GM12864 (cell line): ENCODE measurements at regions not wholly inside any gene's neighbourhood (a gene's known extent, or its start where the extent isn't known, plus 50 kb on each side); places are given as distances from the start of the nearest gene placed in this dataset.
"Not testable (repeated sequence)": the region's sequence is repeated elsewhere in the genome, so short reads cannot be mapped to it uniquely, and the experiment has no call there.

Experiments used
- DNase-seq: peaks from one replicate; pipeline ENCODE4 v3.0.0-alpha.2; 2011; ENCODE audit warnings: low read depth
- H3K4me3 ChIP-seq: 2 replicates; pipeline ENCODE4 v1.5.1; 2011; ENCODE audit warnings: mild to moderate bottlenecking, low read depth, low read length, control low read depth
- TF ChIP-seq, protein P1 (sequence below): IDR thresholded peaks from 2 replicates; pipeline ENCODE4 v1.5.1; 2011; ENCODE audit warnings: low read depth, mild to moderate bottlenecking, moderate library complexity, low read length, control low read depth, inconsistent platforms; ENCODE audit errors: missing control alignments

DNA sequence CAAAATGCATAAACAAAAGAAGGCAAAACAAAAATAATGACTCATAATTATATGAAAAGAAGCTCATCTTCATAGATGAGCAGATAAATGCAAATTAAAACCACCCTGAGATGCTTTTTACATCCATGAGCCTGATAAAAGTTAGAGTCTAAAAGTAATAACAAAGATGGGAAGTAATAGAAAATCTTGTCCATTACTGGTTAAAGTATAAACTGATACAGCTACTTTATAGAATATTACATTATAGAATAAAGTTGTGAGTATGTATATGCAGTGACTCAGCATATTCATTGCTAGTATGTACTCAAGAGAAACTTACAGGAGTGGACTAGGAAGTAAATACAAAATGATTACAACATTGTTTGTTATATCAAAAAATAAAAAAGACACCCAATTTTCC lies 333.0 kb downstream of the OR4F29 start:
- not testable (repeated sequence) for H3K4me3 ChIP-seq, DNase-seq

DNA sequence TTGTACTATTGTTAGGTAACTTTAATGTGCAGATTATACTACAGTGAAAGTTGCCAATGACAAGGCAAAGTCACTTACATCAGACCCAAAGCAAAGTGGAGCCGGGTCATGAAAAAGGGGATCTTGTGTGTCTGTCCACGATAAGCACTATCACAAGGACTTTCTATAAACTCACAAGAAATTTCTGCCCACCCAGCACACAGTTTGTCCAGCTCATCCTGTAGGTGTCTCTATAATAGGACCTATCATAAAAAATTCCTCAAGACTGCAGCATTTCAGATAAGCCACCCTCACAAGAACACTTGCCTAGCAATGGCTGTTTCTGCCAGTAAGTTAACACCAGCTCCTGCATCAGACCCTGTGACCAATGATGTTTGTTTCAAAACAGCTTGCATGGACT lies 335.9 kb downstream of the OR4F29 start:
- not testable (repeated sequence) for DNase-seq

DNA sequence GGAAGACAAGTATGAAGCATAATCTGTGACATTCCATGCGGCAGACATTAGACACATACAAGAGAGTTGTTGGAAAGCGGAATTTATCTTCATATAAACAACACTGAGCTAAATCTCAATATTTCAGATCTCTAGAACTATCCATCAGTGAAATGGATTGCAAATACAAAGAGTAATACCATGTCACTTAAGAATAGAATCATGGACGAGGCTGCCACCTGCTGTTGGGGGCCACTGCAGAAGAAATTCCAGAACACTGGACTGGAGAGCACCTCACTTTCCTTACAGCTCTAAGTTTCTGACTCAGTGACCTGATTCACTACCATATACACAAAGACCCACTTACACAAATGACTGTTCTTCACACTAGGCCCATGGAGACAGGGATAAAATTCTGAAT lies 346.7 kb downstream of the OR4F29 start:
- not testable (repeated sequence) for H3K4me3 ChIP-seq, DNase-seq

More for the DNA sequence above, 335.9 kb downstream of the OR4F29 start:
- not testable (repeated sequence) for H3K4me3 ChIP-seq

DNA sequence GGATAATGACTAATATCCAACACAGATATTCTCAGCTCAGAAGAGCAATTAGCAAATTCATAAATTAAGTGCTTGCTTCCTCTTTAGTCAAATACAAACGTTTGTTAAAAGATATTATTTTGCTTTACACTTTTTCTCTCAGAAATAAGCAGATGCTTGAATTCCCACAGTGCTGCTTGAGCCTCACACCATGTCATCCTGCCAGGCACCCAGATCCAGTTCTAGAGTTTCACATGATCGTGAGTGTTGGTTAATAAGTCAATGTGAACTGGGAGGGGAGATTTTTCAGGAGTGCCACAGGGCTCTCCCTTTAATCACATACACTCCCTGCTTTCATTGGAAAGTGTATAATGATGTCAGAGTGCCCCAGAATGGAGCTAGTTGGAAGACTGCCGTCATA lies 352.0 kb downstream of the OR4F29 start:
- not testable (repeated sequence) for DNase-seq, H3K4me3 ChIP-seq

DNA sequence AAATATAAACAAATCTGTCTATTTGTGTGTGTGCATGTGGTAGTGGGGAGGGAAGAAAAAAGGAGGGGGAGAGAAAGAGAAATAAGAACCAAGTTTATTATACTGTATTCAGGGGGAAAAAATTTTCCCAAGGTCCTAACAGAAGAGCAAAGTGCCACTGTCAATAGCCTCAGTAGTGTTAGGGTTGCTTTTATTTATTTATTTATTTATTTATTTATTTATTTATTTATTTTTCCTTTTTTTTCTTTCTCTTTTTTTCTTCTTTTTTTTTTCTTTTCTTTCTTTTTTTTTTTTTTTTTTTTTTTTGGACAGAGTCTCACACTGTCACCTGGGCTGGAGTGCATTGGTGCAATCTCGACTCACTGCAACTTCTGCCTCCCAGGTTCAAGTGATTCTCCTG lies 352.7 kb downstream of the OR4F29 start:
- not testable (repeated sequence) for DNase-seq, H3K4me3 ChIP-seq

DNA sequence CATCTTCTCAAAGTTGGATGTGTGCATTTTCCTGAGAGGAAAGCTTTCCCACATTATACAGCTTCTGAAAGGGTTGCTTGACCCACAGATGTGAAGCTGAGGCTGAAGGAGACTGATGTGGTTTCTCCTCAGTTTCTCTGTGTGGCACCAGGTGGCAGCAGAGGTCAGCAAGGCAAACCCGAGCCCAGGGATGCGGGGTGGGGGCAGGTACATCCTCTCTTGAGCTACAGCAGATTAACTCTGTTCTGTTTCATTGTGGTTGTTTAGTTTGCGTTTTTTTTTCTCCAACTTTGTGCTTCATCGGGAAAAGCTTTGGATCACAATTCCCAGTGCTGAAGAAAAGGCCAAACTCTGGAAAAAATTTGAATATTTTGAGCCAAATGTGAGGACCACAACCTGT lies 360.2 kb downstream of the OR4F29 start:
- TF ChIP-seq, protein P1, sequence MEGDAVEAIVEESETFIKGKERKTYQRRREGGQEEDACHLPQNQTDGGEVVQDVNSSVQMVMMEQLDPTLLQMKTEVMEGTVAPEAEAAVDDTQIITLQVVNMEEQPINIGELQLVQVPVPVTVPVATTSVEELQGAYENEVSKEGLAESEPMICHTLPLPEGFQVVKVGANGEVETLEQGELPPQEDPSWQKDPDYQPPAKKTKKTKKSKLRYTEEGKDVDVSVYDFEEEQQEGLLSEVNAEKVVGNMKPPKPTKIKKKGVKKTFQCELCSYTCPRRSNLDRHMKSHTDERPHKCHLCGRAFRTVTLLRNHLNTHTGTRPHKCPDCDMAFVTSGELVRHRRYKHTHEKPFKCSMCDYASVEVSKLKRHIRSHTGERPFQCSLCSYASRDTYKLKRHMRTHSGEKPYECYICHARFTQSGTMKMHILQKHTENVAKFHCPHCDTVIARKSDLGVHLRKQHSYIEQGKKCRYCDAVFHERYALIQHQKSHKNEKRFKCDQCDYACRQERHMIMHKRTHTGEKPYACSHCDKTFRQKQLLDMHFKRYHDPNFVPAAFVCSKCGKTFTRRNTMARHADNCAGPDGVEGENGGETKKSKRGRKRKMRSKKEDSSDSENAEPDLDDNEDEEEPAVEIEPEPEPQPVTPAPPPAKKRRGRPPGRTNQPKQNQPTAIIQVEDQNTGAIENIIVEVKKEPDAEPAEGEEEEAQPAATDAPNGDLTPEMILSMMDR: peak; percentile 7
- not testable (repeated sequence) for DNase-seq

DNA sequence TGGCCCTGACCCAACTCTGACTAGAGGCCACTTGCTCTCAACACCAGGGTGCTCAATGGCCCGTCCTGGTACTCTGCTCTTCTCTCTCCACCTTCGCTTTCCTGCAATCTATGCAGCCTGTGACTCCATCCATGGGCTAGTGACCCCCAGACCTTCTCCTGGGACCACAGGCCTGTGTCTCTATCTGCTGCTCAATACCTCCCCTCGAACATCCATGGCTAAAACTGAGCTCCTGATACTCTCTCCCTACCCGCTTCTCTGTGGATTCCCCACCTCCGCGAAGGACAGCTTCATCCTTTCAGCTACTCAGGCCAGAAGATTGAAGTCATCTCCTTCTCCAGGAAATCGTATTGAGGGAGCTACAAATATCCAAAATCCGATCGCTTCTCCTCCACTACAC lies 363.4 kb downstream of the OR4F29 start:
- DNase-seq: not testable (repeated sequence)

More for the DNA sequence above, 360.2 kb downstream of the OR4F29 start:
- not testable (repeated sequence) for H3K4me3 ChIP-seq

DNA sequence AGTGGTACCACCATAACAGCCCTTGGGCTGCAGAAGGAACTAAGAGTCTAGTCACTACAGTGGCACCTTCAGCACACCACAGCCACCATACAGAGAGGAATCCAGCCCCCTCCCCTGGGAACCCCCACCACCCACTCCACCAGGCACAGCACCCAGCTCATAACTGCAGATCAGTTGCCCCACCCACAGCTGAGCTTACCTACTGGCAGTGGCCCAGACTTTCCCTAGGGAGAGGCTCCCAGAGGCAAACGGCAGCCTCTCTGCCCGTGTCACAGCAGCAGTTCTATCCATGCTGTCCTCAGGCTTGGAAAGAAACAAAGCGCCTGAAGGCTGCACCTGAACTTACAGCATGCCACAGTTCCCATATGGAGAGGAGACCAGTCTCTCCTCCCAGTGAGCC lies 372.3 kb downstream of the OR4F29 start:
- H3K4me3 ChIP-seq, DNase-seq: not testable (repeated sequence)

More for the DNA sequence above, 363.4 kb downstream of the OR4F29 start:
- not testable (repeated sequence) for H3K4me3 ChIP-seq

DNA sequence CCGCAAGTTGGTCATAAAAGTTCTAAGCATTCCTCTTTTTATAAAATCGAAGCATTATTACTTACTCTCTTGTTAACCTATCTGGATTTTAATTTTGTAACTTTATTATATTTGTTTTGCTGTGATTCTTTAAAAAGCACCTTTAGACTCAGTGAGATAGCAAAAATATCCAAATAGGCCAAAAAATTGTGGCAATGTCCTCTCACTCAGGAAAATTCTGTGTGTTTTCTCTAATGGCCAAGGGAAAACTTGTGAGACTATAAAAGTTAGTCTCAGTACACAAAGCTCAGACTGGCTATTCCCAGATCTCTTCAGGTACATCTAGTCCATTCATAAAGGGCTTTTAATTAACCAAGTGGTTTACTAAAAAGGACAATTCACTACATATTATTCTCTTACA lies 386.4 kb downstream of the OR4F29 start, which contains the start of gene OR4F5:
OR4F5 (plus strand) TSS at position 301 of the 400 bp plus-strand sequence.
- not testable (repeated sequence) for H3K4me3 ChIP-seq, DNase-seq

DNA sequence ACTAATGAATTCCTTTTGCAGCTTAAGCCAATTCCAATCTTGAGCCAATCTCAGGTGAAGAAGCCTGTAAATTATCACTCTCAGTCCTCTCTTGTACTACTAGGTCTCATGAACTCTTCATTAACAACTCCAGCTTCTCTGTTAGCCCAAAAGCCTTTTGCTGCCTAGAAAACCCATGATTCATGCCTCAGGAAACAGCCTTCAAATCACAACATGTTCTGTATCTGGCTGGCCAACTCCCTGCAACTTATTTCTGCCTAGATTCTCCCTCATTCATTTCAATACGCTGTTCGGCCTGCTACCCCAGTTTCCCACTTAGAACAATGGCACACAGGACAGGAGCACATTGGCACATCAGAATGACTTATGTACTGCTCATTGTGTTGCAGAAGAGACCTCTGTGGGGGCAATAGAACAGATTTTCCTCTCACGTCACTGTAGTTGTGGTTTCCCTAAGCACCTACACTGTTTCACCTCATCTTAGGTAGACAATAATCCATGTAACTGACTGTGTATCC lies 395.4 kb downstream of the OR4F29 start:
- DNase-seq, H3K4me3 ChIP-seq: not testable (repeated sequence)

DNA sequence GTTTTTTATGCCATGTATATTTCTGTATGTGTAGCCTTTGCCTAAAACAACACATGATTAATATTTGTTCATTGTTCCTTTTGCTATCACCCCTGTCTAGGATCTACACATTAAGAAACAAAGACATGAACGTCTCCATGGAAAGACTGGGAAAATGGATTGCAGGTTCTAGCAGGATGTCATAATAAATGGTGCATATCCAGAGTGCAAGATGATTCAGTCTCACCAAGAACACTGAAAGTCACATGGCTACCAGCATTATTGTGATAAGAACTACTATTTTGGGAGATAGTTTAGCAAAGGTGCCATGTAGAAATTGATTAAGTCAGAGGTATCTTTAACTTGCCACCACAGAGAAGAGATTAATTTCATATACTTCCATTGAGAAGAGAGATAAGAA lies 398.3 kb downstream of the OR4F29 start:
- not testable (repeated sequence) for H3K4me3 ChIP-seq, DNase-seq

DNA sequence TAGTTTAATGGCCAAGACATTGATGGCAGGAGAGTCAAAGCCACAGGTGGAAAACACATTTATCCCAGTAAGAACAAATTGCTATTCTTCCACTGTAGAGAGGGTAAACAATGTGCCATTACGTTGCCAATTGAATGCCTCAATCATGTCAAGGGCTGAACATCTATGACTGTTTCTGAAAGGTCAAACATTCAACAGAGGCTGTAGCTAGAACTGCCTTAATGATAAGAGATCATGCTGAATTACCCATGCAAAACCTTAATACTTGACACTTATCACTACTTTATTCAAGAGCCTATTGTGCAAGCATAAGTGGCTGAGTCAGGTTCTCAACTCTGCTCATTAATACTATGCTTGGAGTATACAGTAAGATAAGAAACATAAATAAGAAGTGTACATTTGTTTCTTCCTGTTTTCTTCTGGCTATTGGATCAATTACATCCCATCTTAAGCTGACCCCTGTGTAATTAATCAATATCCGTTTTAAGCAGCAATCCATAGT lies 409.5 kb downstream of the OR4F29 start:
- not testable (repeated sequence) for H3K4me3 ChIP-seq, DNase-seq

DNA sequence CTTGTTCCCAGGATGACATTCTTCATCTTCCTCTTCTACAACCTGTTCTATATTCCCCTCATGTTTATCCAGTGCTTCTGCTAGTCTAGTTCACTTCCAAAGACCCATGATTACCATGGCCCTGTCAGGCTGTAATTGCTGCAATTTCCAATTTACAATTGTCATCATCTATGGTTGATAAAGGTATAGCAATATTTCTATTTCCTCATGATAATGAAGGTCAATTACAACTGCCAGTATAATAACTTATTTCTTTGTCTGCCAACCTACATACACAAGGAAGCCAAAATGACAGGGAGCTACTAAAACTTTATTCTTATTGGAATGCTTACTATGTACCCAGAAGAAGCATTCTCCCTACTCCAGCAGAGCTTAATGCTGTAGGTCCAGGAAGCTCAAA lies 410.3 kb downstream of the OR4F29 start:
- not testable (repeated sequence) for H3K4me3 ChIP-seq, DNase-seq

DNA sequence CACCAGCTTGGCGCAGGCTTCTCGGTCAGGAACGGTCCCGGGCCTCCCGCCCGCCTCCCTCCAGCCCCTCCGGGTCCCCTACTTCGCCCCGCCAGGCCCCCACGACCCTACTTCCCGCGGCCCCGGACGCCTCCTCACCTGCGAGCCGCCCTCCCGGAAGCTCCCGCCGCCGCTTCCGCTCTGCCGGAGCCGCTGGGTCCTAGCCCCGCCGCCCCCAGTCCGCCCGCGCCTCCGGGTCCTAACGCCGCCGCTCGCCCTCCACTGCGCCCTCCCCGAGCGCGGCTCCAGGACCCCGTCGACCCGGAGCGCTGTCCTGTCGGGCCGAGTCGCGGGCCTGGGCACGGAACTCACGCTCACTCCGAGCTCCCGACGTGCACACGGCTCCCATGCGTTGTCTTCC lies 422.3 kb downstream of the OR4F29 start:
- DNase-seq, H3K4me3 ChIP-seq: not testable (repeated sequence)

DNA sequence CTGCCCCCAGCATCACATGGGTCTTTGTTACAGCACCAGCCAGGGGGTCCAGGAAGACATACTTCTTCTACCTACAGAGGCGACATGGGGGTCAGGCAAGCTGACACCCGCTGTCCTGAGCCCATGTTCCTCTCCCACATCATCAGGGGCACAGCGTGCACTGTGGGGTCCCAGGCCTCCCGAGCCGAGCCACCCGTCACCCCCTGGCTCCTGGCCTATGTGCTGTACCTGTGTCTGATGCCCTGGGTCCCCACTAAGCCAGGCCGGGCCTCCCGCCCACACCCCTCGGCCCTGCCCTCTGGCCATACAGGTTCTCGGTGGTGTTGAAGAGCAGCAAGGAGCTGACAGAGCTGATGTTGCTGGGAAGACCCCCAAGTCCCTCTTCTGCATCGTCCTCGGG lies 434.2 kb downstream of the OR4F29 start:
- H3K4me3 ChIP-seq, DNase-seq: not testable (repeated sequence)

DNA sequence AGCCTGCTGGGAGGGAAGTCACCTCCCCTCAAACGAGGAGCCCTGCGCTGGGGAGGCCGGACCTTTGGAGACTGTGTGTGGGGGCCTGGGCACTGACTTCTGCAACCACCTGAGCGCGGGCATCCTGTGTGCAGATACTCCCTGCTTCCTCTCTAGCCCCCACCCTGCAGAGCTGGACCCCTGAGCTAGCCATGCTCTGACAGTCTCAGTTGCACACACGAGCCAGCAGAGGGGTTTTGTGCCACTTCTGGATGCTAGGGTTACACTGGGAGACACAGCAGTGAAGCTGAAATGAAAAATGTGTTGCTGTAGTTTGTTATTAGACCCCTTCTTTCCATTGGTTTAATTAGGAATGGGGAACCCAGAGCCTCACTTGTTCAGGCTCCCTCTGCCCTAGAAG lies 435.5 kb downstream of the OR4F29 start:
- not testable (repeated sequence) for DNase-seq, H3K4me3 ChIP-seq

DNA sequence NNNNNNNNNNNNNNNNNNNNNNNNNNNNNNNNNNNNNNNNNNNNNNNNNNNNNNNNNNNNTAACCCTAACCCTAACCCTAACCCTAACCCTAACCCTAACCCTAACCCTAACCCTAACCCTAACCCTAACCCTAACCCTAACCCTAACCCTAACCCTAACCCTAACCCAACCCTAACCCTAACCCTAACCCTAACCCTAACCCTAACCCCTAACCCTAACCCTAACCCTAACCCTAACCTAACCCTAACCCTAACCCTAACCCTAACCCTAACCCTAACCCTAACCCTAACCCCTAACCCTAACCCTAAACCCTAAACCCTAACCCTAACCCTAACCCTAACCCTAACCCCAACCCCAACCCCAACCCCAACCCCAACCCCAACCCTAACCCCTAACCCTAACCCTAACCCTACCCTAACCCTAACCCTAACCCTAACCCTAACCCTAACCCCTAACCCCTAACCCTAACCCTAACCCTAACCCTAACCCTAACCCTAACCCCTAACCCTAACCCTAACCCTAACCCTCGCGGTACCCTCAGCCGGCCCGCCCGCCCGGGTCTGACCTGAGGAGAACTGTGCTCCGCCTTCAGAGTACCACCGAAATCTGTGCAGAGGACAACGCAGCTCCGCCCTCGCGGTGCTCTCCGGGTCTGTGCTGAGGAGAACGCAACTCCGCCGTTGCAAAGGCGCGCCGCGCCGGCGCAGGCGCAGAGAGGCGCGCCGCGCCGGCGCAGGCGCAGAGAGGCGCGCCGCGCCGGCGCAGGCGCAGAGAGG lies 441.3 kb downstream of the OR4F29 start:
- not testable (repeated sequence) for H3K4me3 ChIP-seq, DNase-seq
